Activated T-helper 2 cell treated with anti-CD3 and anti-CD28 coated beads, Interferon-gamma antibody, Interleukin-2, Interleukin-4, amounts not matched to agents 10 μg/mL and 5 μg/mL and 100 μg/mL, durations not matched to agents 14 hours and 24 hours and 36 hours (primary cell): ENCODE measurements at regions not wholly inside any gene's neighbourhood (a gene's known extent, or its start where the extent isn't known, plus 50 kb on each side); places are given as distances from the start of the nearest gene placed in this dataset.

Source experiments
- DNase-seq: peaks from one replicate; pipeline ENCODE4 v3.0.0; 2021; ENCODE audit warnings: low spot score
- H3K27ac Mint-ChIP-seq: one replicate; pipeline ENCODE4 v1.8.0; 2021; ENCODE audit warnings: mixed read lengths
- H3K27me3 Mint-ChIP-seq: one replicate; pipeline ENCODE4 v1.8.0; 2021; ENCODE audit warnings: low read depth, mixed read lengths
- H3K36me3 Mint-ChIP-seq: one replicate; pipeline ENCODE4 v1.8.0; 2021; ENCODE audit warnings: low read depth, mixed read lengths
- H3K4me1 Mint-ChIP-seq: one replicate; pipeline ENCODE4 v1.8.0; 2021; ENCODE audit warnings: low read depth, mixed read lengths
- H3K4me3 Mint-ChIP-seq: one replicate; pipeline ENCODE4 v1.8.0; 2021; ENCODE audit warnings: low read depth, mild to moderate bottlenecking, moderate library complexity, mixed read lengths
- H3K9me3 Mint-ChIP-seq: one replicate; pipeline ENCODE4 v1.8.0; 2021; ENCODE audit warnings: mixed read lengths
- intact Hi-C: fragments of 100-400 bp; cut with micrococcal nuclease; formaldehyde crosslinking; loops from one replicate; pipeline ENCODE4 v1.15.1; 2023

- Mint-ChIP-seq H3K4me3 (no peak overlapping the region), H3K27ac (peak overlapping the region; percentile 7), H3K36me3 (no peaks in the 10 kb centered on the region), H3K4me1 (peaks cover 20% of the 10 kb centered on the region), H3K9me3 (no peaks in the 10 kb centered on the region), H3K27me3 (peaks cover 15% of the 10 kb centered on the region)
- intact Hi-C loops = loop anchor here (2.0 to 5.0 kb wide), 2 partner anchors 15 to 44 kb away; no protein-coding TSS in a partner anchor
- no peak for DNase-seq
Measured at GRCh38 chr15:39127925-39128617, 452.8 kb upstream of the THBS1 start.

GRCh38 chr15:39128746-39129145, 452.1 kb upstream of the THBS1 start:
- H3K27ac Mint-ChIP-seq = no peak overlapping the region
- peaks cover 15% of the 10 kb centered on the region for H3K27me3 Mint-ChIP-seq
- H3K4me3 Mint-ChIP-seq = no peak overlapping the region
- DNase-seq = no peak
- H3K4me1 Mint-ChIP-seq = peaks cover 20% of the 10 kb centered on the region
- H3K9me3 Mint-ChIP-seq = no peaks in the 10 kb centered on the region
- H3K36me3 Mint-ChIP-seq = no peaks in the 10 kb centered on the region
- intact Hi-C loops = loop anchor here (2.0 to 5.0 kb wide), 2 partner anchors 14 to 44 kb away; no protein-coding TSS in a partner anchor

GRCh38 chr15:39130556-39131379, 450.1 kb upstream of the THBS1 start:
- Mint-ChIP-seq H3K9me3 (no peaks in the 10 kb centered on the region), H3K4me1 (peaks cover 20% of the 10 kb centered on the region), H3K27me3 (peaks cover 12% of the 10 kb centered on the region), H3K4me3 (no peak overlapping the region), H3K27ac (no peak overlapping the region), H3K36me3 (no peaks in the 10 kb centered on the region)
- intact Hi-C loops = no loop called here
- DNase-seq = no peak

GRCh38 chr15:39131609-39132008, 449.3 kb upstream of the THBS1 start:
- Mint-ChIP-seq H3K36me3 (no peaks in the 10 kb centered on the region), H3K27ac (no peak overlapping the region), H3K9me3 (no peaks in the 10 kb centered on the region), H3K27me3 (peaks cover 12% of the 10 kb centered on the region), H3K4me3 (no peak overlapping the region), H3K4me1 (peaks cover 16% of the 10 kb centered on the region)
- DNase-seq = no peak
- intact Hi-C loops = no loop called here

- DNase-seq = no peak
- Mint-ChIP-seq H3K27ac (no peak overlapping the region), H3K4me3 (no peak overlapping the region), H3K4me1 (peaks cover 16% of the 10 kb centered on the region), H3K36me3 (no peaks in the 10 kb centered on the region), H3K9me3 (no peaks in the 10 kb centered on the region), H3K27me3 (peaks cover 13% of the 10 kb centered on the region)
- intact Hi-C loops = no loop called here
Measured at GRCh38 chr15:39132070-39132469, 448.8 kb upstream of the THBS1 start.

- no peaks in the 10 kb centered on the region for H3K36me3 Mint-ChIP-seq
- DNase-seq = no peak
- peaks cover 15% of the 10 kb centered on the region for H3K27me3 Mint-ChIP-seq
- intact Hi-C loops = no loop called here
- no peak overlapping the region for H3K4me3 Mint-ChIP-seq
- peaks cover 10% of the 10 kb centered on the region for H3K4me1 Mint-ChIP-seq
- no peak overlapping the region for H3K27ac Mint-ChIP-seq
- H3K9me3 Mint-ChIP-seq = no peaks in the 10 kb centered on the region
Measured at GRCh38 chr15:39132954-39133600, 447.8 kb upstream of the THBS1 start.

- peaks cover 4% of the 10 kb centered on the region for H3K4me1 Mint-ChIP-seq
- no peak overlapping the region for H3K4me3 Mint-ChIP-seq
- H3K36me3 Mint-ChIP-seq = no peaks in the 10 kb centered on the region
Measured at GRCh38 chr15:39134282-39134681, 446.6 kb upstream of the THBS1 start.

GRCh38 chr15:39135989-39136388, 444.9 kb upstream of the THBS1 start:
- H3K9me3 Mint-ChIP-seq = no peaks in the 10 kb centered on the region
- intact Hi-C loops = no loop called here
- H3K4me1 Mint-ChIP-seq = peaks cover 13% of the 10 kb centered on the region
- no peak overlapping the region for H3K27ac Mint-ChIP-seq
- DNase-seq = no peak
- no peaks in the 10 kb centered on the region for H3K36me3 Mint-ChIP-seq
- H3K27me3 Mint-ChIP-seq = peaks cover 12% of the 10 kb centered on the region
- no peak overlapping the region for H3K4me3 Mint-ChIP-seq

More at GRCh38 chr15:39134282-39134681, 446.6 kb upstream of the THBS1 start:
- H3K27ac Mint-ChIP-seq = no peak overlapping the region
- peaks cover 15% of the 10 kb centered on the region for H3K27me3 Mint-ChIP-seq
- no peaks in the 10 kb centered on the region for H3K9me3 Mint-ChIP-seq
- intact Hi-C loops = no loop called here
- DNase-seq = no peak

- peaks cover 28% of the 10 kb centered on the region for H3K4me1 Mint-ChIP-seq
- intact Hi-C loops = loop anchor here (5.0 to 10.0 kb wide), 3 partner anchors 125 to 483 kb away; no protein-coding TSS in a partner anchor
Measured at GRCh38 chr15:39139431-39140059, 441.3 kb upstream of the THBS1 start.

GRCh38 chr15:39140060-39140604, 440.7 kb upstream of the THBS1 start:
- intact Hi-C loops = loop anchor here (5.0 to 10.0 kb wide), 3 partner anchors 125 to 482 kb away; no protein-coding TSS in a partner anchor
- Mint-ChIP-seq H3K4me3 (no peak overlapping the region), H3K9me3 (no peaks in the 10 kb centered on the region), H3K36me3 (peaks cover 4% of the 10 kb centered on the region), H3K27me3 (peaks cover 4% of the 10 kb centered on the region), H3K4me1 (peaks cover 34% of the 10 kb centered on the region), H3K27ac (no peak overlapping the region)
- DNase-seq = peak; percentile 11

More at GRCh38 chr15:39139431-39140059, 441.3 kb upstream of the THBS1 start:
- Mint-ChIP-seq H3K4me3 (no peak overlapping the region), H3K27ac (no peak overlapping the region), H3K27me3 (peaks cover 6% of the 10 kb centered on the region), H3K9me3 (no peaks in the 10 kb centered on the region), H3K36me3 (peaks cover 3% of the 10 kb centered on the region)
- no peak for DNase-seq

- Mint-ChIP-seq H3K36me3 (peaks cover 4% of the 10 kb centered on the region), H3K4me1 (peaks cover 42% of the 10 kb centered on the region), H3K4me3 (no peak overlapping the region), H3K9me3 (no peaks in the 10 kb centered on the region), H3K27me3 (peaks cover 1% of the 10 kb centered on the region), H3K27ac (peak overlapping the region; percentile 20)
- DNase-seq = no peak
- intact Hi-C loops = loop anchor here (2.0 to 10.0 kb wide), 4 partner anchors 14 to 480 kb away; no protein-coding TSS in a partner anchor
Measured at GRCh38 chr15:39142500-39142899, 438.4 kb upstream of the THBS1 start.

GRCh38 chr15:39143479-39143878, 437.4 kb upstream of the THBS1 start:
- Mint-ChIP-seq H3K4me3 (no peak overlapping the region), H3K4me1 (peaks cover 42% of the 10 kb centered on the region), H3K27me3 (no peaks in the 10 kb centered on the region), H3K9me3 (no peaks in the 10 kb centered on the region), H3K27ac (no peak overlapping the region), H3K36me3 (peaks cover 4% of the 10 kb centered on the region)
- DNase-seq = no peak
- intact Hi-C loops = loop anchor here (2.0 to 10.0 kb wide), 4 partner anchors 15 to 479 kb away; no protein-coding TSS in a partner anchor
